ENCODE measurements at regions not wholly inside any gene's neighbourhood (a gene's known extent, or its start where the extent isn't known, plus 50 kb on each side); places are given as distances from the start of the nearest gene placed in this dataset.

DNA sequence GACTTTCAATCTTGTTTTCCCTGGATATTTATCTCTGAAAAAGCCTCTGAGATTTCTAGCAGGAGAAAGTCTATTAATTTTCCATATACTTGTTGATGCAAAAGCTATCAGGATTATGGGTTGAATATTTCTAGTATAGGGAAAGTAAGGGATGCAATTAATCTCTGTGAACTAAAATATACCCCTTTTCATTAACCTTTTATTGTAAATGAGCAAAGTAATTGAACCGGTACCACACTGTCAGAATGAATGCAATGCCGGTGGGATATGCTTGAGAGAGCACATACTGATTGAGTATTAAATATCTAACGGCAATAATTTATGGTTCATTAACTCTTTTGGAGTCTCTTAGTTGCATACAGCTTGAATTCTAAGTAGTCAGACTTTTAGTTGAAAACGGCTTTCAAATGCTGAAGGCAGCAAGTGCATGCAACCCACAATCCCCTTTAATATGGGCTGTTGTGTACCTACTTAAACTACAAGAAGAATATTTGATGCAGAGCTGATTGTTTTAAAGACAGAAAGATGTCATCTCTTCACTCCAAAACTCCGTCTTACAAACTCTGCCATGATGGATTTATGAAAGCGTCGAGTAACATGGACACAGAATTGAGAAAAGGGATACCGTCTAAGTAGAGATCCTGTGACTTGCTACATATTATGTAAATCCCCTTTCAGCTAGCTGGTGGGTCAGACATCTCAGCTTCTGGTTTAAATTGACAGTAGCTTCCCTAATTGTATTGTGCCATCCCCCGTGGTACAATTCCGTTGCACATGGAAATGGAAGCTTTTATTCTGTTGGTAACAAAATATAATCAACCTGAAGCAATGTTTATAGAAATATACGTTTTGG, 141.3 kb upstream of the CDH8 start:
- H4K20me1 ChIP-seq (ENCODE audit: insufficient read depth, poor library complexity, severe bottlenecking) = no peaks in the 10 kb centered on the region
- H3K27ac ChIP-seq = no peak overlapping the region
- H3K27me3 ChIP-seq = no peaks in the 10 kb centered on the region
- no peak for DNase-seq (ENCODE audit: low spot score)
- no peak overlapping the region for H3K4me2 ChIP-seq
- H3K4me3 ChIP-seq = no peak overlapping the region
- H3K4me1 ChIP-seq (ENCODE audit: insufficient read depth) = no peaks in the 10 kb centered on the region
- H3K9me3 ChIP-seq (ENCODE audit: low read depth) = no peaks in the 10 kb centered on the region
- H2AFZ ChIP-seq = no peak overlapping the region
- no peaks in the 10 kb centered on the region for H3K9me2 ChIP-seq (replicated peaks; ENCODE audit: insufficient read depth)
- TF ChIP-seq EZH2 (IDR thresholded peaks at IDR 0.05; ENCODE audit: borderline replicate concordance) = no peak
- no peak for TF ChIP-seq CTCF (IDR thresholded peaks at IDR 0.05; ENCODE audit: poor library complexity)
- no peak for TF ChIP-seq EZH2phosphoT487 (IDR thresholded peaks at IDR 0.05; ENCODE audit: low read depth, severe bottlenecking, unreplicated experiment)
- H3K79me2 ChIP-seq = no peaks in the 10 kb centered on the region
- H3K36me3 ChIP-seq (replicated peaks; ENCODE audit: insufficient read depth, low read depth) = no peaks in the 10 kb centered on the region
- WGBS (ENCODE audit: low lambda C conversion rate, missing lambda C conversion rate) = 82% methylated on average over 11 of the region's 11 CpGs

DNA sequence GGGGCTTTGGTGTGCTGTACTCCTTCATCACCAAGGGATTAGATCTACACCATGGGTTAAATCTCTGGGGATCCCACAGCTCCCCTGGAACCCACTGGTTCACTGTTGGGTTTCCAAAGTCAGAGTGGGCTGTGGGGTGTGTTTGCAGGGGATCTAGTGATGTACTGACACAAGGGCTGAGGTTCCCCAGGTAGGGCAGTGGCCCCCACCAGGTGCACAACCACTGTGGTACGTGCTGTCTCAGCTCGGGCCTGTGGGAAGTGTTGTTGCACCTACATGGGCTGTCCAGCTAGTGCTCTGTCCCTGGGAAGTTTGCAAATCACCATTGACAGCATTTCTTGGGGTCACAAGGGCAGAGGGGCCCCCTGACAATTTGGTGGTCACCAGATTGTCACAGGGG, 134.4 kb upstream of the CDH8 start:
- TF ChIP-seq EZH2phosphoT487 (IDR thresholded peaks at IDR 0.05; ENCODE audit: low read depth, severe bottlenecking, unreplicated experiment) (no peak), CTCF (IDR thresholded peaks at IDR 0.05; ENCODE audit: poor library complexity) (no peak), EZH2 (IDR thresholded peaks at IDR 0.05; ENCODE audit: borderline replicate concordance) (no peak)
- DNase-seq (ENCODE audit: low spot score) = no peak
- H3K27me3 ChIP-seq = no peaks in the 10 kb centered on the region
- no peak overlapping the region for H2AFZ ChIP-seq
- no peaks in the 10 kb centered on the region for H4K20me1 ChIP-seq (ENCODE audit: insufficient read depth, poor library complexity, severe bottlenecking)
- no peaks in the 10 kb centered on the region for H3K4me1 ChIP-seq (ENCODE audit: insufficient read depth)
- no peak overlapping the region for H3K27ac ChIP-seq
- peaks cover 2% of the 10 kb centered on the region for H3K9me3 ChIP-seq (ENCODE audit: low read depth)
- H3K4me3 ChIP-seq = no peak overlapping the region
- 93% methylated on average over 2 of the region's 2 CpGs for WGBS (ENCODE audit: low lambda C conversion rate, missing lambda C conversion rate)
- no peaks in the 10 kb centered on the region for H3K36me3 ChIP-seq (replicated peaks; ENCODE audit: insufficient read depth, low read depth)
- no peak overlapping the region for H3K4me2 ChIP-seq
- no peaks in the 10 kb centered on the region for H3K9me2 ChIP-seq (replicated peaks; ENCODE audit: insufficient read depth)
- no peaks in the 10 kb centered on the region for H3K79me2 ChIP-seq

DNA sequence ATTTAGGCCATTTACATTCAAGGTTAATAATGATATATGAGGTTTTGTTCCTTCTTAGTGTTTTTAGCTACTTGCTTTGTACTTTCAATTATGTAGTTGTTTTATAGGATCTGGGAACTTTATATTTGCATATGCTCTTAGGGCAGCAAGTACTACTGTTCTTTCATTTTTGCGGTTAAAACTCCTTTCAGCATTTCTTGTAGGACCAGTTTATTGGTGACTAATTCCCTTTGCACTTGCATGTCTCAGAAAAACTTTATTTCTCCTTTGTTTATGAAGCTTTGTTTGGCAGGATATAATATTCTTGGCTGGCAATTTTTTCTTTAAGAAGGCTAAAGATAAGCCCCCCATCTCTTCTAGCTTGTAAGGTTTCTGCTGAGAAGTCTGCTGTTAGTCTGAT, 131.3 kb upstream of the CDH8 start:
- WGBS (ENCODE audit: low lambda C conversion rate, missing lambda C conversion rate) = 83% methylated on average over 1 of the region's 1 CpG
- H3K9me3 ChIP-seq (ENCODE audit: low read depth) = peaks cover 2% of the 10 kb centered on the region
- no peak overlapping the region for H3K27ac ChIP-seq
- H3K4me3 ChIP-seq = no peak overlapping the region
- H2AFZ ChIP-seq = no peak overlapping the region
- no peak overlapping the region for H3K4me2 ChIP-seq
- TF ChIP-seq EZH2phosphoT487 (IDR thresholded peaks at IDR 0.05; ENCODE audit: low read depth, severe bottlenecking, unreplicated experiment) = no peak
- TF ChIP-seq CTCF (IDR thresholded peaks at IDR 0.05; ENCODE audit: poor library complexity) = no peak
- TF ChIP-seq EZH2 (IDR thresholded peaks at IDR 0.05; ENCODE audit: borderline replicate concordance) = no peak
- H4K20me1 ChIP-seq (ENCODE audit: insufficient read depth, poor library complexity, severe bottlenecking) = no peaks in the 10 kb centered on the region
- no peaks in the 10 kb centered on the region for H3K9me2 ChIP-seq (replicated peaks; ENCODE audit: insufficient read depth)
- no peaks in the 10 kb centered on the region for H3K4me1 ChIP-seq (ENCODE audit: insufficient read depth)
- H3K36me3 ChIP-seq (replicated peaks; ENCODE audit: insufficient read depth, low read depth) = no peaks in the 10 kb centered on the region
- H3K27me3 ChIP-seq = no peaks in the 10 kb centered on the region
- no peaks in the 10 kb centered on the region for H3K79me2 ChIP-seq
- DNase-seq (ENCODE audit: low spot score) = no peak
